Epithelial cell of proximal tubule (primary cell): ENCODE measurements at regions not wholly inside any gene's neighbourhood (a gene's known extent, or its start where the extent isn't known, plus 50 kb on each side); places are given as distances from the start of the nearest gene placed in this dataset.
"Not testable (repeated sequence)": the region's sequence is repeated elsewhere in the genome, so short reads cannot be mapped to it uniquely, and the experiment has no call there.

Experiments used
- DNase-seq: peaks from one replicate; pipeline ENCODE4 v3.0.0-alpha.2; 2011; ENCODE audit warnings: low read depth
- H3K4me3 ChIP-seq: 2 replicates; pipeline ENCODE4 v1.5.1; 2011; ENCODE audit warnings: low read depth, mild to moderate bottlenecking, low read length
- TF ChIP-seq, protein P1 (sequence below): conservative IDR thresholded peaks from 2 replicates; pipeline ENCODE4 v1.5.1; 2012; ENCODE audit warnings: low read depth, mild to moderate bottlenecking, low read length

- no peak overlapping the region for H3K4me3 ChIP-seq
- DNase-seq = no peak
- TF ChIP-seq, protein P1, sequence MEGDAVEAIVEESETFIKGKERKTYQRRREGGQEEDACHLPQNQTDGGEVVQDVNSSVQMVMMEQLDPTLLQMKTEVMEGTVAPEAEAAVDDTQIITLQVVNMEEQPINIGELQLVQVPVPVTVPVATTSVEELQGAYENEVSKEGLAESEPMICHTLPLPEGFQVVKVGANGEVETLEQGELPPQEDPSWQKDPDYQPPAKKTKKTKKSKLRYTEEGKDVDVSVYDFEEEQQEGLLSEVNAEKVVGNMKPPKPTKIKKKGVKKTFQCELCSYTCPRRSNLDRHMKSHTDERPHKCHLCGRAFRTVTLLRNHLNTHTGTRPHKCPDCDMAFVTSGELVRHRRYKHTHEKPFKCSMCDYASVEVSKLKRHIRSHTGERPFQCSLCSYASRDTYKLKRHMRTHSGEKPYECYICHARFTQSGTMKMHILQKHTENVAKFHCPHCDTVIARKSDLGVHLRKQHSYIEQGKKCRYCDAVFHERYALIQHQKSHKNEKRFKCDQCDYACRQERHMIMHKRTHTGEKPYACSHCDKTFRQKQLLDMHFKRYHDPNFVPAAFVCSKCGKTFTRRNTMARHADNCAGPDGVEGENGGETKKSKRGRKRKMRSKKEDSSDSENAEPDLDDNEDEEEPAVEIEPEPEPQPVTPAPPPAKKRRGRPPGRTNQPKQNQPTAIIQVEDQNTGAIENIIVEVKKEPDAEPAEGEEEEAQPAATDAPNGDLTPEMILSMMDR = no peak
Observed at GRCh38 chr13:48583859-48584311, 51.0 kb upstream of the RCBTB2 start.

DNA sequence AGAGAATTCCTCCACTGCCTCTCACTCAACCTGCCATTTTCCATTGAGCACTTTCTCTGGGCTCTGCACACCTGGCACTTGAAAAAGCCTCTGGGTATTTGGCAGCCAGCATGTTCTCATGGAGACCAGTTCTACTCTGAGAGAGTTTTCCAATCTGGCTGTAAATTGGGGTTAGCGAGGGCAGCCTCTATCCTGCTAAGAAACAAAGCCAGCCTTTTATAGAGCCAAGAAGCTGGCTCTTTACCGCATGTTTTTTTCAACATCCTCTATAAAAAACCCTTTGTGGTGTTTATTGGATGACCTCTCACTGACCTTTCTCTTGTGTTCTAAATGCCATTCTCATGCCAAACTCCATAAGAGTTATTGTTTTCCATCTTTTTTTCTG is 52.6 kb upstream of the RCBTB2 start:
- TF ChIP-seq, protein P1 = no peak
- no peak overlapping the region for H3K4me3 ChIP-seq
- no peak for DNase-seq

DNA sequence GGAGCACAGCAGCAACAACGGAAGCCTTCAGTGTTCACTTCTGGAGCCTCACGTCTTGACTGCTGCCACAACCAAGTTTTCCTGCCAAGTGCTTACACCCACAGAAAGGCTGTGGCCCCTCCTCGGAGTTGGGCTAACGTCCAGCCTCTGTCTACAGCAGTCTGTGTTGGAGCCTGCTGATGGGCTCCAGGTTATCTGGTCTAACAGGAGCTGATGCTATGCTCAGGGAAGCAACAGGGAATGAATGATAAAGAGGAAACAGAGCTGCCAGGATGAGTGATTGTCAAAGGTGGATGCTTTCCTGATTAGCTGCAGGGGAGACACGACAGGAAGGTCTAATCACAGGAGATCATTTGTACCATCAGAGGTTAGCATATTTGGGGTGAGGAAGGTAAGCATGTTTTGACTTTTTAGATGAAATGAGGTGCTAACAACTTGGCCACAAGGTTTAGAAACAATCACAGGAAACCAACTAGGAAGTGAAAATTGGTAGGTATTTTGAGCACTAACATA is 53.8 kb upstream of the RCBTB2 start:
- no peak for DNase-seq
- no peak overlapping the region for H3K4me3 ChIP-seq
- TF ChIP-seq, protein P1 = no peak

GRCh38 chr13:48588120-48588519 is 55.2 kb upstream of the RCBTB2 start:
- DNase-seq = no peak
- no peak overlapping the region for H3K4me3 ChIP-seq
- TF ChIP-seq, protein P1 = no peak

DNA sequence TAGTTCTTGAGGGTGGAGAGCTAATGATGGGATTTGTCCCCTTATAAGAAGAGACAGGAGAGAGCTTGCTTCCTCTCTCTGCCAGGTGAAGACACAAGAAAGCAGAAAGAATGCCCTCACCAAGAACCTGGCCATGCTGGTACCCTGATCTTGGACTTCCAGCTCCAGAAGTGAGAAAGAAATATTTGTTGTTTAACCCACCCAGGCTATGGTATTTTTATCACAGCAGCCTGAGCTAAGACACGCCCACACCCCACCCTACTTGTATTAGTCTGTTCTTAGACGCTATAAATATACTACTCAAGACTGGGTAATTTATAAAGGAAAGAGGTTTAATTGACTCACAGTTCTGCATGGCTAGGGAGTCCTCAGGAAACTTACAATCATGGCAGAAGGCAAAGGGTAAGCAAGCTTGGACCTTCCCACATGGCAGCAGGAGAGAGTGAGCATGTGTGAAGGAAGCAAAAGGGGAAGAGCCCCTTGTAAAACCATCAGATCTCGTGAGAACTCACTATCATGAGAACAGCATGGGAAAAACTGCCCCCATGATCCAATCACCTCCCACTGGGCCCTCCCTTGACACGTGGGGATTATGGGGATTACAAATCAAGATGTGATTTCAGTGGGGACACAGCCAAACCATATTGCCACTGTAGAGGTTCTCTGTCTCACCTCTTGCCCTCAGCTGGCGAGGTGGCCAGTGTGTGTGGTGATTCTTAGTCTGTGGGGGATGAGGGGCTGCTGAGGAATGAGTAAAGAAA is 57.4 kb upstream of the RCBTB2 start:
- TF ChIP-seq, protein P1 = no peak
- DNase-seq = no peak
- no peak overlapping the region for H3K4me3 ChIP-seq

DNA sequence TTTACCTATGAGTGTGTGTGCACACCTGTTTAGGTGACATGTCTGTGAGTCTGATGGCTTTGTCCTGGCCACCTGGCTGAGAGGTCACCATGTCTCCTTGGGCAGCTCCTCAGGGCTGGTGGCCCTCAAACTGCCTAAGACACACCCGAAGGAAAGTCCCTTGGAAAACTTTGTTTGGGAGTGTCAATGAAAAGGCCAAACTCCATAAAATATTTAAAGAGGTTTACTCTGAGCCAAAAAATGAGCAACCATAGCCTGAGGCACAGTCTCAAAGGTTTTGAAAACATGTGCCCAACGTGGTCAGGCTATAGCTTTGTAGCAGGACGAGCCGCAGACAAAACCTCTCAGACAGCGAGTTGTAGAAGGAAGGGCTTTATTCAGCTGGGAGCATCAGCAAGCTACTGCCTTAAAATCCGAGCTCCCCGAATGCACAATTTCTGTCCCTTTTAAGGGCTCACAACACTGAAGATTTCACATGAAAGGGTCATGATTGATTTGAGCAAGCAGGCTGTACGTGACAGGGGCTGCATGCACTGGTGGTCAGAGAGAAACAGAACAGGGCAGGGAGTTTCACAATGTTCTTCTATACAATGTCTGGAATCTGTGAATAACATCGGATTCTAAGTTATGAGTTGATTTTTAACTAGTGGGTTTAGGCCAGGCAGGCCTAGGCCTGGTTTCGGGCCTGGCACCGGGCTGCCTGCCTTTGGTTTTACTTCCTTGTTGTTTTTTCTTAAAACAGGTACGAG is 58.4 kb upstream of the RCBTB2 start:
- H3K4me3 ChIP-seq = not testable (repeated sequence)
- DNase-seq = peak; percentile 64

DNA sequence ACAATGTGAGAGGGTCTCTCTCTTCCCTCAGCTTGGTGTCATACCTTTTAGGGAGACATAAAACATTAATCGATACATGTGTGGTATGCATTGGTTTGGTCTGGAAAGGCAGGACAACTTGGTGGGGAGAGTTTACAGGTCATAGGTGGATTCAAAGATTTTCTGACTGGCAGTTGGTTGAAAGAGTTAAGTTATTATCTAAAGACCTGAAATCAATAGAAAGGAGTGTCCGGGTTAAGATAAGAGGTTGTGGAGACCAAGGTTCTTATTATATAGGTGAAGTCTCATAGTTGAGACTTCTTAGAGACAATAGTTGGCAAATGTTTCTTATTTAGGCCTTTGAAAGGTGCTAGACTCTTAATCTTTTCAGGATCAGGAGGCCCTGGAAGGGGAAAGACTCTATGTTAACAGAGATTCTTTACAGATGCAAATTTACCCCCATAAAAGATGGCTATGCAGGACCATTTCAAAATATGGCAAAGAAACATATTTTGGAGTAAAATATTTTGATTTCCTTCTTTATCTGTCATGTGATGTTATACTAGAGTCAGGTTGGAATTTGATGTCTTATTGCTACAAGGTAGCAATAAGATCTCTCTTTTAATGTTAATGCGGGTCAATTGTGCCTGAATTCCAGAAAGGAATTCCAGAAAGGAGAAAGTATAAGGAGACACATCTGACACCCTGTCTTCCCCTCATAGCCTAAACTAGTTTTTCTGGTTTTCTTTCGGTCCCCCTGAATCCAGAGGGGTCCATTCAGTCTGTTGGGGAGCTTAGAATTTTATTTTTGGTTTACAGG is 59.2 kb upstream of the RCBTB2 start:
- H3K4me3 ChIP-seq = no peak overlapping the region
- DNase-seq = no peak
- TF ChIP-seq, protein P1 = no peak
